HG03558 (cell line): ENCODE measurements at regions not wholly inside any gene's neighbourhood (a gene's known extent, or its start where the extent isn't known, plus 50 kb on each side); places are given as distances from the start of the nearest gene placed in this dataset.
A peak's percentile ranks its signal among the peaks of the same experiment; 100 is the strongest.

Experiments used
- ATAC-seq: cut with Tn5 transposase; IDR thresholded peaks from one replicate; pipeline ENCODE4 v1.9.1; 2021; ENCODE audit warnings: moderate number of reproducible peaks; ENCODE audit not compliant: unreplicated experiment; ENCODE audit errors: extremely low read depth

DNA sequence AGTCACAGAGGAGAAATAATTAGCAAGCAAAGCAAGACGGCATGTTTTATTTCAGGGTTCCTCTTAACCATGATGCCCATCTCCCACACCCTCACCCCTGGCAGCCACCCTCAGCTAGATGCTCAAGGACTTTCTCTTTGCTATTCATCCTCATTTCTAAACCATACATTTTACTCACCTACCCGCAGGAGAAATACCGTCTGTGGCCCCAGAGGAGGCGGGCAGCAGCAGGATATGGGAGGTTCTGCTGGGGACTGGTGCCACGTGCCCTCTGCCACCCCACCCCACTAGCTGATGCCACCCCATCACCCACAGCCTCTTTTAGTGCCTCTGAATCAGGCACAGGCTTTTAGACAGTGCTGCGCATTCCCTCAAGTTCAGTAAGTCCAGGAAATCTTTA is 168.7 kb upstream of the ITGB1 start:
- no peak for ATAC-seq

DNA sequence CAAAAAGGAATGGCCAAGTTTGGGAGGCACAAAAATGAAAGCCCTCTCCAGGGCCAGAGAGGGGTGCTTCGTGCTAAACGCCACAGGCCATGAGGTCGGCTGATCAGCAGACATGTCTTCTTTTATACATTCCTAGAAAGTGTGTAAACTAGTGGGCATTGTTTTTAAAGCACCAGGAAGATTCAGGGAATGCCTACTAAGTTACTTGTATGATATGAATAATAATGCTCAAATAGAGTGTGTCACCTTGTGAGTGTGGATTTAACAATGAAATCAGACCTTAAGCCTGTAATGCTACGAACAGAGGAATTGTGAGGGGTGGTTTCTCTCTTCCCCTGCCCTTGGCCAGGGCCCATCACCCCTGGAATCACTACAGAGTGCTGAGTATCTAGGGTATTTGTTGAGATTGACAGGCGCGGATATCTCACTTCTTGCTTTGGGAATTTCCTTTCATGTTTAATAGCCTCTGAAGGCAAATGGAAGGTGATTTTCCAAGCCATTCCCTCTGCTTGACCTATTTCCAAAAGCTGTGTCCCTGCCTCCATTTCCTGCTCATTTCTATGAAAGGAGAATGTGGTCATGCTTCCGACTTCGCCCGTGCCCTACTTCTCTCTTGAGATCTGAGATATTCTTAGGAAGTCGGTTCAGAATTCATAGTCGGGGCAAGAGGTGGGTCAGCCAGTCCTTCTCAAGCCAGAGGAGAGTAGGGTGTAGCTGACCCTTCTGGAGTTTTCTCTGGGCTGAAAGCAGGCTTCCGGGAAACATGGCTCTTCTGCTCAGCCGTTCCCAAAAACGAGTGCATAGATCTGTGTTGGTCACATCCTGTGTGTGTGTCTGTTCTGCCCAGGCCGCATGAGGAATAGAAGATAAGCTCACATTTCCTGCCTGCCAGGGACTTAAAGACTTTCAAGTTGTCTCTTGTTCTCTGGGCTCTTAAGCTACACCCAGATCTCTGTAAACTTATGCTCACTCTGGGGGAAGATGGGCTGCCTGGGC is 167.8 kb upstream of the ITGB1 start:
- ATAC-seq, result no peak

DNA sequence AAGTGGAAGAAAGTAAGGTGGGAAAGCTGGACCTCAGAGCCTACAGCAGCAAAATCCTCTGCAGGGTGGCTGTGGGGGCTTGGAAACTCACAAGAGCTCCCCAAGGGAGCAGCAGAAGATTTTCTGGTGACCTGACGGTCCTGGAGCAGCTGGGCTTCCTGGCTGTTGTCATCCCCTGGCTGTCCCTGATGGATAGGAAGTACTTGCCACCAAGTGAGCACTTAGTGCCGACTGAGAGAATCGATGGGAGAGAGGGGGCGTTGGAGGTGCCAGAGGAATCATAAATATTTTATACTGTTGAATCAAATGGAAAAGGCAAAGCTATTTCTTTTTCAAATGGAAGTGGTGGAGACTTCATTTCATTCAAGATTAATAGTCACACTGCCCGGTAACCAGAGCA is 167.1 kb upstream of the ITGB1 start:
- ATAC-seq, result no peak

DNA sequence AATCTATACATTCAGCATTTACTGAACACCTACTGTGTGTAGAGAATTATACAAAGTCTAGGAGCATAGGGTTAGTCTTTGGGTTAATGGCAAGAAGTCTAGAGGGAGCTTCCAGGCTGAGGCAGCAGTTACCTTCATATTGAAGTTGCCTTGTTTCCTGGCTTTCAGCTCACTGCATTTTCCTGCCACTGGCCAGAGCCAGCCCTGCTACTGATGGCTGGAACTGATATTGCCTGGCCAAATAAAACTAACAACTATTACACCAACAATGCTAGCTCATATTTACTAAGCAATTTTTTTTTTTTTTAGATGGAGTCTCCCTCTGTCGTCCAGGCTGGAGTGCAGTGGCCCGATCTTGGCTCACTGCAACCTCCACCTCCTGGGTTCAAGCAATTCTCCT is 165.7 kb upstream of the ITGB1 start:
- no peak for ATAC-seq

DNA sequence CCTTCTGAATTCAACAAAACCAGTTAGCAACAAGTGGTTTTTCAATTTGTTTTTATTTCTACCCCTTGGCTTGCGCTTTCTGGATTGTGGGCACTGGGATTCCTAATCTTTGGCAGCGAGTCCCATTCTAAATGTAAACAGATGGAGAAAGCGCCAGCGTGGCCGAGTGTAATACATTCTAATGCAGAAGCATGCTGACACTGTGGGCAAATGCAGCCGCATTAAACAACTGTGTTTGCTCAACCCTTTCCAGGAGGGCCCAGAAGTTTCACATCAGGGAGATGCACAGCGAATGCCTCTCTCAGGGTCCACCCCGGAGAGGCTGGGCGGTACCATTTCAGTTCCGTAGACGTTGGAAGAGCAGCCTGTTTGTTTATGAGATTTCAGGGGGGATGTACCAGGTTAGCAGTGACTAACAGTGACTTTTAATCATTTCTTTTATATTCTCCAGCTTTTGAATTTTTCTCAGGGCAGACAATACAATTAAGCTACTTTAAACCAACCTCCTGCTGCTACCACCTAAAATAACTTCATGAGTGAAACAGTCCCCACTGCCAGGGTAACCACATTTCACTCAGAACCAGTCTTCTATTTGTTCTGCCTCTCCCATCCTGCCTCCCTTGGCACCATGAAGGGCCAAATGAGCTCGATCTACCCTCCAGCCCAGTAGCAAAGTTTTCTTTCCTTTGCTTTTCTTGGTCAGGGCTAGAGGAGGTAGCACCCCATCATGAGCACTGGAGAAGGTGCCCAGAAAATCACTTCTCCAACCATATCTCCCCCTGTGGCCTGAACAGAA is 164.2 kb upstream of the ITGB1 start:
- ATAC-seq, result no peak

DNA sequence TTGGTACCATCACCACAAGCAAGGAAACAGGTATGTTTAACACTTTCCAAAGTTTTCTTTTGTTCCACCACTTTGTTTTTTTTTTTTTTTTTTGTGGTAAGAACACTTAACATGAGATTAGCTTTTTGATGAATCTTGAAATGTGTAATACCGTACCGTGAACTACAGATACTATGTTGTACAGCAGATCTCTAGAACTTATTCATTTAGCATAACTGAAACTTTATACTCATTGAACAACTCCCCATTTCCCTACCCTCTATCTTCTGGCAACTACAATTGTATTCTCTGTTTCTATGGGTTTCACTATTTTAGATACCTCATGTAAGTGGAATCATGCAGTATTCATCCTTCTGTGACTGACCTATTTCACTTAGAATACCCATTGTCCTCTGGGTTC is 162.7 kb upstream of the ITGB1 start:
- ATAC-seq, result peak; percentile 61

DNA sequence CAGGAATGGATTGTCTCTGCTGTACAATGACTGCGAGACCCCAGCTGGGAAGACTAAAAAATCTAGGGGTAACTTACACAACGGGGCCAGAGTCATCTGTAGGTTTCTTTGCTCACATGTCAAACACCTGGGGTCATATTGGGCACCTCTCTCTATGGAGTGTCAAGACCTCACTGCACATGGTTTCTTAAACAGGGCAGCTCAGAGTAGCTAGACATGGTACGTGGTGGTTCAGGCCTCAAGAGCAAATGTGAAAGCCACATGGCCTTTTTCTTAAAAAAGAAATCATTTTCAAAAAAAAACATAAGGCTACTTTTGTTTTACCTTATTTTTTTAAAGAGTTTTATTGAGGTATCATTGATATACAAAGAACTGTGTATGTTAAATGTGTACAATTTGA is 162.2 kb upstream of the ITGB1 start:
- ATAC-seq, result no peak

DNA sequence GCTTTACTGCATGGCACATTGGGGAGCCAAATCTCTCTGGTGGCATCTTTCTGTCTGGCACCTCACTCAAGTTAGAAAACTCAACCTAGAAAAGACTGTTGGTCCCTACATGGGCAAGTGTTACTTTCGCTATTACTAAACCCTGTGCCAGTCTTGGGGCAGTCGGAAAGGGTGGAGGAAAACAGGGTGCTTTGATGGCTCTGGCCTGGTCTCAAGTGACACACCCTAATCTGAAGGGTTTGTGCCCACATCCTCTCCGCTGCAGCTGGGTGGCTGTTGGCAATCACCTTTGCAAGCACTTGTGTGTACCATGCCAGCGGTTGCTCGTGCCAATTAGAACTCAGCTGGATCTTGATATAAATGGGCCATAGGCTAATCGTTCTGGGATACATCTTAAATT is 159.8 kb upstream of the ITGB1 start:
- no peak for ATAC-seq

DNA sequence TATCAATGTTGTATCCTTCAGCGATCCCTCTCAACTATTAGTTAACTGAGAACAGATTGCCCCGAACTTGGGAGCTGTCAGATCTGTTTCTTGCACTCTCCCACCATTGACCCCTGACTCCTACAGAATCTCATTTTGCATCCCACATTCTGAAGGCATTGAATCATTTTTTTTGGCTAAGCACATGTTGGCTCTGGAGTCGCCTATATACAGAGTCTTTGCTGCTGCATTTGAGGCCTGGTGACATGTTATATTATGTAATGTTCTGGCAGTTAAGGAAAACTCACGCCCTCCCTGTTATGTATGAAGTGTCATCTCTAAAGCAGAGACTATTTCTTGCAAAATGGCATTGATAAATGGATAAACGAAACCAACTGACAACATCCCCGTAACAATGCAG is 159.2 kb upstream of the ITGB1 start:
- ATAC-seq, result no peak

DNA sequence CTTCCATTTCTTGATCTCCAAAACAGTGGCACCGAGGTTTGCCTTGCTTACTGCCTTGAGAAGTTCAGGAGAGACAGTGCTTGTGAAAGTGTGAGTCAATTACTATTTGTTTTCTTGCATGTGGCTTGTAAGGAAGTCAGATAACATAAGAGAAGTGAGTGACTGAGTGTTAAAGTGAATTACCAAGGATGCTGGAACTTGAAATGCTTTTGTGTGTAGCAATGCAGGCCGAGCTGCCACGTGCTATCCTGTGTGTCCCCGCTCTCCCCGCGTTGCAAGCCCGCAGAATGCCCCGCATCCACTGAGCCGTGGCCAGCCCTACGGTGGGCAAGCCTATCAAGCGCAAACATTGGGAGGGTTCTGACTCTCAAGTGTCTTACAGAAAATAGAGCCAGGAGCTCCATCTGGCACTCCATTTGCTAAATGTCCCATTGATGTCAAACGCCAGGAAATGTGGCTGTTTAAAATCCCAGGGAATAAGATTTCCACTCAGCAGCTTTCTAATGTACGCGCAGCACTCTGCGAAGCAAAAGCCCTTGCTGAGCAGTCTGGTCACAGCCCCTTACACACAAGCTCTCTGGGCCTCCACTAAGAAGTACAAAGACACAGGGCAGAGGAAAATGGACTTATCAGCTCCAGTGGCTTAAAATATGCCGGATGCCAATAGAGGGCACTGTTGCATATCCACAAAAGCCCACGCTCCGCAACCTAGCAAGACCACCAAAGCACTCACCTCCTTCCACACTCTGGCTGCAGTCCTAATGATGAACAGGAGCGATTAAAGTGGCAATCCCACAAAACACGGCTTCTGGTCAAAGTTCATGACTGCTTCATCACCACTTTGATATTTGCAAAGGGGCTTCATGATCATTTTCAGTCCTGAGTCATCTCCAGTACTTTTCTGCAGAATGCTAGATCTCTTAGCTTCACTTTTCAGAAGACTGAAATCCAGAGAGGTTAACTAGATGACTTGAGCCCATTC is 158.0 kb upstream of the ITGB1 start:
- ATAC-seq, result no peak

DNA sequence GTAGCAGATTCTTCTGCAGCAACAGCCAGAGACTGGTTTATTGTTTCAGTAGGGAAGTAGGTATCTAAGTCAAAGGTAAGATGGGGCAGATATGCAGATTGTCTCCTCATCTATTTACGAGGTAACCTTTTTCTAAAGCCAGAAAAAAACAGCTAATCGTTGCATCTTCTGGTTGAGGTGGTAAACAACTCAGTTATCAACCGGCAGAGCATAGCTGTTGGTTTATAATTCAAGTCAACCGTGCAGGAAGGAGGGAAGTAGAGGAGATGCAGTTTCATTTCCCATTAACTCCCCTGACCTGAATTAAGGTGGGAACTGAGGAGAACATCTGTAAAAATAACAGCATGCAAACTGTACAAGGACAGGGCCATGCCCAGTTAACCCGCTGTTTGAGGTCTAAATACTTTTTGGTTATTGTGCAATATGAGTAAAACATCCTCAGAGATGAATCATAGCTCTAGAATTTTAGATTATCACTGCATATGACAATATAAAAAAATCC is 156.5 kb upstream of the ITGB1 start:
- ATAC-seq, result no peak

DNA sequence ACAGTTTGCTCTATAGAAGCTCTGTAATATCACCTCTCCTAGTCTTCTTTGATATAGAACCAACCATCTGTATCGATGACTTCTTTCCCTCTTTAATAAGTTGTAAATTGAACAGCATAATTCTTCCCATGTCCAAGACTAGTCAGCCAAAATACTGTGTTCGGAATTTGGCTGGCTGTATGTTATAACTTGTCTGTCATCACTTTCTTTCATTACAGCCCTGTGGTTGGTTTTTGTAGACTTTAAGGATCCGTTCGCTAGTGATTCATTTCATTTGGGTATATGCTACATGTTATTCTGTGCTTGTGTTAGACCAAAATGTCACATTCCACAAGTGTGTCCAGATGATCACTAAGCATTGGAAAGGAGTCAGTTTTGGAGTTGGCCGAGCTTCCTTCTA is 155.4 kb upstream of the ITGB1 start:
- ATAC-seq, result no peak

DNA sequence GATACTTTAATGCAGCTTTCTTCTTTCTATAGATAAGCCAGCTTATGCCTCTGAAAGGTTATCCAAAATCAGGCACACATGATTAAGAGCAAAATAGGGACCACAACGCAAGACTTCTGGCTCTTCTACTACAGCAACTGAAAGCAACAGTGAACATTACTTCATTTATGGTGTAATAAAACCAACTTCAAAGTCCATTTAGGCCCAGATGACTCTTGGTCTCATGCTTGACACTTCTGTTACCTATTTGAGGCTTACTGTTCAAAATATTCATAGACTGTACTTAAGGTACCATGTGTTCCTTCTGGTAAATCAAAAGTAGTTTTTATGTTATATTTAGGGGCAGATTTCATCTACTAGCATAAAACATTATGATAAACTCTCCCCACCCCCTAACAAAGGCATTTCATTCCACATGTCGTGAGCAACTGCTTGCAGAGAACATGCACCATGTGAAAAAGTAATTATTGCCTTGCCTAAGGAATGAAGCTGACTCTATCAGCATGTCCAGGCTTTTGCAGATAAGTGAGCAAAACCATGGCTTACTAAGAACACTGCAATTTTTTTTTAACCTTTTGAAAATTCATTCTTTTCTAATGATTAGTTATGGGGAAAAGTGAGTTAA is 154.9 kb upstream of the ITGB1 start:
- no peak for ATAC-seq

DNA sequence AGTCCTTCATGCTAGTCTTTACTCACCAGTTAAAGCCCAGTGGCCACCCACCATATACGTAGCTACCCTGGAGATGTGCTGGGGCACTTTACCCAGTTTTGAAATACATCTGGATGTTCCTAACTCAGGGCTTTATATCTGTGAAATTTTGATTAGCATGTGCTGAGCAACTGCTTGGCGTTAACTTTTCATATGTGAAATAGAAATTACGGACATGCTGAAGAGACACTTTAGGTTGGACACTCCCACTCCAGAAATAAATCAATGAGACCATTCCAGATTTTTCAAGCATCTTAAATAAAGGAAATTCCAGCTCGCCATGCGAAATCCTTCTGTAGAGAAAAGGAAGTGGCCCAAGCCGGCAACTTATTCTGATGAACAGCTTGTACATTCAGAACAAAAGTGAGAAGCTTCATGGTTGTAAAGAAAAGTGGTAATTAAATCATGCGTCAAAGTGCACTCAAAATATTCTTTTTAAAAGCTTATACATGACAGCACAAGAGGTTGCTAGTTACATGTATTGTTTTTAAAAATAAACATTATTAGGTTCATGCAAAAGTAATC is 153.5 kb upstream of the ITGB1 start:
- no peak for ATAC-seq

DNA sequence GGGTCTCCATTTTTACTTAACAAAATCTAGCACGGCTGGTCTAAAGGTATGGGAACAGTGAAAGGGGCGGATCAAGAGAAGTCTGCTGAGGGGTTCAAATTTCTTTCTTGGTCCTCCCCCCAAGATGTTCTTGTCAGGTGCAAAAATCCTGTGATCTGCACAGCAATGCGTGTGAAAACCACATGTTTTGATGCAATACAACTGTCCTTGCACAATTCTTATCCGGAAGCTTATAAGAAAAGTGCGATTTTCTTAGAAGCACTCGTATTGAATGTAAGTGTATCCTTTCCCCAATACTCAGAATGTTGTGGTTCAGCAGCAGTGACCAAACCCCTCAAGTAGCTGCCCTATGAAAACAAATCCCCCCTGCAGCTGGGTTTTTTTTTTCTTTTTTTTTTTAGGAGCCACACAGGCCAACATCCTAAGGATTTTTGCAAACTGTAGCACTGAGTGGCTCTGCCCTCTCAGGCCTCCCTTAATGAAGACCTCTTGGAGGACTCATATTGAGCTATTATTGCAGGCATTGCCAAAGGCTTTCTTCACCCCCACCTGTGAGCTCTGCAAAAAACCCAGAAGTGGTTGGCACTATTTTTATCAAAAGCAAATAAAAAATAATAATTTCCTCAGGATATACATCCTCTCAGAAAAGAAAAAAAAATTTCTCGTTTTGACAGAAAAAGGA is 151.9 kb upstream of the ITGB1 start:
- ATAC-seq, result no peak

DNA sequence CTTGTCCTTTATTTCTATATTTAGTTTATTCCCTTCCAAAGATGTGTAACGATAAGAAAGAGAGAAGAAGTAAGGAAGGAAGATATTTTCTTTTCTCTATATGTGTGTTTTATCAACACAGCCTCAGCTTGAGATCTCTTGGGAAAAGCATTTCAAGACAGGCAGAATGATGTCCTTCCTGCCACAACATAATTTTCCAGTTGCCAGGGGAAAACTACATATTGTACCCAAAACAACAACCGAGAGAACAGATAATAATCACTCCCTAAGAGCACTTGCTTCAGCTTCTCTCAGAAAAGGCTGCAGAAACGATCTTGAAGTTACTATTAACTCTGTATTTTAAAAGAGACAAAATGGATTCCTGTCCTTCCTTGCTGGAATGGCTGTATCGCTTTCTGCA is 151.4 kb upstream of the ITGB1 start:
- ATAC-seq, result no peak

DNA sequence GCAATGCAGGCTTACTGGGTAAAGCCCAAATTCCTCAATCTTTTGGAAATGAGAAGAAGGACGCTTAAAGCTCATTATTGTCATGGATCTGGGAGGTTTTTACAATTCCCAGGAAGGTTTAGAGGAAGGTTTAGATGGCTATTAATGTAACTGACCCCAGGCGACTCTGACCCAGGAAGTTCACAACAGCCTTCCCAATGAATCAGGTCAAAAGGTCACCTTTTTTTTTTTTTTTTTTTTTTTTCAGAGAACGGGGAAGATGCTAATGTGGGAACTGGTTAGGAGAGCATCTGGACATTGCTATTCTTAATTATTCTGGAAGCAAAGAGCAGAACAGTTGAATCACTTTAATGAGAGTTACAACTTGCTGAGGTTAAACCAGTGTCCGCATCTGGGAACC is 149.9 kb upstream of the ITGB1 start:
- ATAC-seq, result no peak

DNA sequence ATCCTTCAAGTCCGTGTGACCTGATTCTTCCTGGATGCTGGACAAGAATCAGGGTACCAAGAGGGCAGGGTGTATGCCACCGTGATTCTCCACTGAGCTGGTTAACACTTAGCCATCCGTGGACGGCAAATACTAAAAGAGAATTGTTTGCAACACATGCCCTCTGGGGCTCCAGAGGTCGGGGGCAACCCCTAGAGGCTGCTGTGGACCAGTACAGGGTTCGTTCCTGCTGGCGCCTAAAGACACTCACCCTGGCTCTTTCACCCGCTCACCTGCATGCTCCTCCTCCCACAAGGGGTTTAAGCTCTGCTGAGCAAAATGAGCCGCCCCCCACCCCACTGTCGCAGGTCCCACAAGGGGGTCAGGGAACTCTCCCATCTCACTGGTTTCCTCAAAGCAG is 148.7 kb upstream of the ITGB1 start:
- ATAC-seq, result no peak

DNA sequence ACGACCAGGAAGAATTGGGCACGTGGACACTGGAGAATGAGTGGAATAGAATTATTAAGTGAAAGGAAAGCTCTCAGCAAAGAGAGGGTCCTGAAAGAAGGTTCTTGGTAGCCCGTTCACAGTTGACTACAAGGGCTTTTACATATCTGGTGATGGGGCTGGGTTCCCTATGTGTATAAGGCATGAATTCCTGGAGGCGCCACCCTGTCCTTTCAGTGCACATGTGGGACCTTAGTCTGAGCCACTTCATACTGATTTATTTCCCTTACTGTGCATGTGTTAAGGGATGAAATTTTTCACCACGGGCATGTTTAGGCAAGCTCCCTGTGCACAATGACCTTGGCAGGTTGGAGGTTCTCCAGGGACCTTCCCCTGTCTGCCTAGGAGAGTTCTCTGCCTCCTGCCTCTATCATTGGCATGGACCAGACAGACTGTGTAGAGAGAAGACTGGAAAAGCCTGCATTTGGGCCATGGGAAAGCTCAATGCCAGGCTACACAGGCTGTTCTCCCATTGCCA is 145.9 kb upstream of the ITGB1 start:
- no peak for ATAC-seq
